CD4-positive, alpha-beta T cell treated with Interleukin-4 for 4 hours (primary cell): ENCODE measurements at regions not wholly inside any gene's neighbourhood (a gene's known extent, or its start where the extent isn't known, plus 50 kb on each side); places are given as distances from the start of the nearest gene placed in this dataset.
"Not testable (repeated sequence)": the region's sequence is repeated elsewhere in the genome, so short reads cannot be mapped to it uniquely, and the experiment has no call there.

ENCODE experiments used
- DNase-seq: peaks from one replicate; pipeline ENCODE4 v3.0.0-alpha.2; 2020

- DNase-seq, result no peak
Observed at GRCh38 chr14:87813686-87814085, 179.3 kb downstream of the GALC start.

- no peak for DNase-seq
Observed at GRCh38 chr14:87813211-87813610, 179.8 kb downstream of the GALC start.

- no peak for DNase-seq
Observed at GRCh38 chr14:87811246-87811645, 181.7 kb downstream of the GALC start.

GRCh38 chr14:87810711-87811110 is 182.3 kb downstream of the GALC start:
- no peak for DNase-seq

GRCh38 chr14:87809261-87809660 is 183.7 kb downstream of the GALC start:
- no peak for DNase-seq

GRCh38 chr14:87805315-87805723 is 187.7 kb downstream of the GALC start:
- DNase-seq, result peak; percentile 23

GRCh38 chr14:87800216-87800615 is 192.8 kb downstream of the GALC start:
- no peak for DNase-seq

GRCh38 chr14:87799400-87799799 is 193.6 kb downstream of the GALC start:
- no peak for DNase-seq

GRCh38 chr14:87797001-87797400 is 196.0 kb downstream of the GALC start:
- no peak for DNase-seq

- no peak for DNase-seq
Observed at GRCh38 chr14:87794561-87794960, 198.4 kb downstream of the GALC start.

- no peak for DNase-seq
Observed at GRCh38 chr14:87785897-87786296, 207.1 kb downstream of the GALC start.

GRCh38 chr14:87784386-87784785 is 208.6 kb downstream of the GALC start:
- DNase-seq, result no peak

- no peak for DNase-seq
Observed at GRCh38 chr14:87783071-87783470, 209.9 kb downstream of the GALC start.

GRCh38 chr14:87772854-87773253 is 220.1 kb downstream of the GALC start:
- DNase-seq, result no peak

GRCh38 chr14:87767567-87767901 is 225.4 kb downstream of the GALC start:
- no peak for DNase-seq

- no peak for DNase-seq
Observed at GRCh38 chr14:87758876-87759275, 234.1 kb downstream of the GALC start.

- DNase-seq, result no peak
Observed at GRCh38 chr14:87756661-87757060, 236.3 kb downstream of the GALC start.

- no peak for DNase-seq
Observed at GRCh38 chr14:87754520-87755223, 238.3 kb downstream of the GALC start.

- DNase-seq, result no peak
Observed at GRCh38 chr14:87748558-87748957, 244.4 kb downstream of the GALC start.

GRCh38 chr14:87745507-87746118 is 247.4 kb downstream of the GALC start:
- peak; percentile 6 for DNase-seq

GRCh38 chr14:87734577-87735360 is 258.2 kb downstream of the GALC start:
- DNase-seq, result not testable (repeated sequence)

- not testable (repeated sequence) for DNase-seq
Observed at GRCh38 chr14:87733115-87733514, 259.9 kb downstream of the GALC start.

- DNase-seq, result no peak
Observed at GRCh38 chr14:87732562-87732961, 260.4 kb downstream of the GALC start.

GRCh38 chr14:87725318-87725717 is 267.7 kb downstream of the GALC start:
- no peak for DNase-seq
